MCF 10A (cell line): ENCODE measurements at regions not wholly inside any gene's neighbourhood (a gene's known extent, or its start where the extent isn't known, plus 50 kb on each side); places are given as distances from the start of the nearest gene placed in this dataset.

Source experiments
- BruUV-seq: library from RNA; stranded (reverse); fragments of 400-500 nt; replicated peaks from 2 replicates; lab custom pipeline; 2021; lab: Mats Ljungman, UMichigan
- CTCF ChIA-PET: fragments of 300-600 bp; sonication (Branson Sonifier 250); formaldehyde crosslinking; extraction: SDS; loops from one replicate; lab custom pipeline; 2021; ENCODE audit warnings: antibody characterized with exemption, inconsistent platforms; lab: Yijun Ruan, JAX
- POLR2A ChIA-PET: fragments of 300-600, 350-650 bp; sonication (Branson Sonifier 250); formaldehyde crosslinking; extraction: SDS; loops from one replicate; lab custom pipeline; 2020; ENCODE audit warnings: antibody characterized with exemption, inconsistent platforms; lab: Yijun Ruan, JAX
- DNase-seq: peaks from one replicate; pipeline ENCODE4 v3.0.0-alpha.2; 2018; ENCODE audit not compliant: unreplicated experiment
- H3K27ac Mint-ChIP-seq: one replicate; pipeline ENCODE4 v1.8.0; 2022; ENCODE audit warnings: mild to moderate bottlenecking, low read depth, mixed read lengths; ENCODE audit not compliant: unreplicated experiment
- H3K27me3 Mint-ChIP-seq: one replicate; pipeline ENCODE4 v1.8.0; 2022; ENCODE audit warnings: mixed read lengths; ENCODE audit not compliant: insufficient read depth, unreplicated experiment
- H3K36me3 Mint-ChIP-seq: one replicate; pipeline ENCODE4 v1.8.0; 2022; ENCODE audit warnings: mild to moderate bottlenecking, moderate library complexity, mixed read lengths; ENCODE audit not compliant: insufficient read depth, unreplicated experiment
- H3K4me1 Mint-ChIP-seq: one replicate; pipeline ENCODE4 v1.8.0; 2022; ENCODE audit warnings: mixed read lengths; ENCODE audit not compliant: insufficient read depth, unreplicated experiment
- H3K4me3 Mint-ChIP-seq: one replicate; pipeline ENCODE4 v1.8.0; 2022; ENCODE audit warnings: mild to moderate bottlenecking, moderate library complexity, mixed read lengths; ENCODE audit not compliant: unreplicated experiment
- H3K9me3 Mint-ChIP-seq: one replicate; pipeline ENCODE4 v1.8.0; 2022; ENCODE audit warnings: mixed read lengths; ENCODE audit not compliant: unreplicated experiment
- CTCF ChIP-seq: fragments of 200-600 bp; IDR thresholded peaks from one replicate; pipeline ENCODE4 v1.8.0; 2022; ENCODE audit warnings: antibody characterized with exemption, mild to moderate bottlenecking; ENCODE audit not compliant: unreplicated experiment
- intact Hi-C: fragments of 100-400 bp; cut with micrococcal nuclease; formaldehyde crosslinking; loops from 2 replicates; pipeline ENCODE4 v1.14.1; 2022

- DNase-seq = no peak
- Mint-ChIP-seq H3K4me3 (no peak overlapping the region), H3K9me3 (no peaks in the 10 kb centered on the region), H3K36me3 (peaks cover 4% of the 10 kb centered on the region), H3K27ac (no peak overlapping the region), H3K27me3 (no peaks in the 10 kb centered on the region), H3K4me1 (peaks cover 15% of the 10 kb centered on the region)
- ChIA-PET CTCF (interaction anchor here (0.6 kb wide), 1 partner anchor 20 kb away, joined by 3 read pairs; no protein-coding TSS in a partner anchor), POLR2A (no interaction called here)
- no TSS peak for BruUV-seq
- no peak for TF ChIP-seq CTCF
- intact Hi-C loops = no loop called here
Measured at GRCh38 chr9:13811876-13812275, 502.1 kb downstream of the NFIB start.

GRCh38 chr9:13810510-13810909 is 503.4 kb downstream of the NFIB start:
- no peak for DNase-seq
- no TSS peak for BruUV-seq
- H3K9me3 Mint-ChIP-seq = no peaks in the 10 kb centered on the region
- POLR2A ChIA-PET = no interaction called here
- CTCF ChIA-PET = interaction anchor here (1.0 kb wide), 1 partner anchor 402 kb away, joined by 3 read pairs; no protein-coding TSS in a partner anchor
- no peaks in the 10 kb centered on the region for H3K36me3 Mint-ChIP-seq
- H3K4me3 Mint-ChIP-seq = no peak overlapping the region
- peaks cover 17% of the 10 kb centered on the region for H3K4me1 Mint-ChIP-seq
- no peak overlapping the region for H3K27ac Mint-ChIP-seq
- TF ChIP-seq CTCF = no peak
- H3K27me3 Mint-ChIP-seq = no peaks in the 10 kb centered on the region
- intact Hi-C loops = no loop called here

- no peaks in the 10 kb centered on the region for H3K9me3 Mint-ChIP-seq
- H3K27ac Mint-ChIP-seq = no peak overlapping the region
- peaks cover 17% of the 10 kb centered on the region for H3K4me1 Mint-ChIP-seq
- CTCF ChIA-PET = no interaction called here
- no peaks in the 10 kb centered on the region for H3K27me3 Mint-ChIP-seq
- no peak for TF ChIP-seq CTCF
- intact Hi-C loops = no loop called here
- H3K36me3 Mint-ChIP-seq = no peaks in the 10 kb centered on the region
- no TSS peak for BruUV-seq
- POLR2A ChIA-PET = no interaction called here
- no peak for DNase-seq
- no peak overlapping the region for H3K4me3 Mint-ChIP-seq
Measured at GRCh38 chr9:13809401-13809800, 504.5 kb downstream of the NFIB start.

GRCh38 chr9:13807118-13807517 is 506.8 kb downstream of the NFIB start:
- intact Hi-C loops = no loop called here

More at GRCh38 chr9:13807118-13807517, 506.8 kb downstream of the NFIB start:
- ChIA-PET POLR2A (interaction anchor here (1.1 to 1.9 kb wide), 4 partner anchors 11 to 90 kb away, joined by 3 to 5 read pairs (median 4); no protein-coding TSS in a partner anchor), CTCF (interaction anchor here (0.6 to 1.0 kb wide), 2 partner anchors 28 to 57 kb away, joined by 3 read pairs; no protein-coding TSS in a partner anchor)
- H3K4me3 Mint-ChIP-seq = no peak overlapping the region
- H3K27me3 Mint-ChIP-seq = no peaks in the 10 kb centered on the region
- no peaks in the 10 kb centered on the region for H3K9me3 Mint-ChIP-seq
- no TSS peak for BruUV-seq
- no peaks in the 10 kb centered on the region for H3K36me3 Mint-ChIP-seq
- H3K27ac Mint-ChIP-seq = no peak overlapping the region
- TF ChIP-seq CTCF = no peak
- H3K4me1 Mint-ChIP-seq = peaks cover 17% of the 10 kb centered on the region
- DNase-seq = no peak
